HG02852 (cell line): ENCODE measurements at regions not wholly inside any gene's neighbourhood (a gene's known extent, or its start where the extent isn't known, plus 50 kb on each side); places are given as distances from the start of the nearest gene placed in this dataset.

Experiments used
- ATAC-seq: cut with Tn5 transposase; IDR thresholded peaks from one replicate; pipeline ENCODE4 v1.9.1; 2021; ENCODE audit warnings: mild to moderate bottlenecking, moderate library complexity; ENCODE audit not compliant: unreplicated experiment

DNA sequence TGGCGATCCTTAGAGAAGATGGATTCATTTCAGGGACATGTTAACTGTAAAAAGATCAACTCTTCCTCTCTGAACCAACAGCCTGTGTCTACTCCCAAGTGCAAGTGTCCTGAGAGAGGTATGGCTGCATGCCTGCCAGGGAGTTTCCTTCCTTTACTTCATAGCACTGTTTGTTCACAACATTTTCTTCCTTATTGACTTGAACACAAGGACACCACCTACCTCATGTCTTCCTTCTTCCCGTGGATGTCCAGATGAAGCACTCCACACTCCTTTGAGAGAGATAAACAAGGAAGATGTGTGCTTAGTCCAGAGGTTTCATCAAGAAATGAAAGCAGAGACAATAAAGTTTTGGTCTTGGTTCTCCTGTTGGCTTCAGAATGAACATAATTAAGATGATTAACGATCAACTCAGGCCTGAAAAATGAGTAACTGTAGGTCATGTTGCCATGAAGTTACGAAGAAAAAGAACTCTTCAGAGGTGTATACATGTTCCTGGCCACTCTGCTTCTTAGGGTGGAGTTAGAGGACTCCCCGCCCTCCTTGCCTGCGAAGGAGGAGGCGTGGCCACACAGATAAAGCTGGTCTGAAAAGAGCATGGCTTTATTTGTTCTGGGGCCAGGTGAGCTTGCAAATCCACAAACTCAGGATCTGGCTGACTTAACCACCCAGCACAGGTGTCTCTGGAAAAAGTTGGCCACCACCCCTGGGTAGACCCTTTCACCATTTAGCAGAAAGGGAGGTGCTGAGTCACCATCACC is 155.0 kb upstream of the KCTD1 start:
- ATAC-seq, result no peak

DNA sequence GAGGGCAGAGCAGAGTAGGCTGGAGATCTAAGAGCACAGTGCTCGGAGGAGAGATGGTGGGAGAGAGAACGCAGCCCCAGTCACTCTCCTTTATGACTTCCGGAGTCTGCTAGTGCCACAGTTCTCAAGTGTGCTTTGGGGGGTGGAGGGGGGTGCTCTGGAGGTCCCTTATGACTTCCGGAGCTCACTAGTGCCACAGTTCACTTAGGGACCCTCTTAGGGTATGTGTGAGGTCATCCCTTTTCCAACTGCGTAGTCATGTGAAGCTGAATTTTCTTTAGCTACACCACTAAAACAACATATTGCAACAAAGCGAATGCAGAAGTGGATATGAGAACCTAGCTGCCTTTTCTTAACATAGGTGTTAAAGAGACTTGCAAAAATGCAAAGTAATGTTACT is 153.7 kb upstream of the KCTD1 start:
- ATAC-seq, result no peak

DNA sequence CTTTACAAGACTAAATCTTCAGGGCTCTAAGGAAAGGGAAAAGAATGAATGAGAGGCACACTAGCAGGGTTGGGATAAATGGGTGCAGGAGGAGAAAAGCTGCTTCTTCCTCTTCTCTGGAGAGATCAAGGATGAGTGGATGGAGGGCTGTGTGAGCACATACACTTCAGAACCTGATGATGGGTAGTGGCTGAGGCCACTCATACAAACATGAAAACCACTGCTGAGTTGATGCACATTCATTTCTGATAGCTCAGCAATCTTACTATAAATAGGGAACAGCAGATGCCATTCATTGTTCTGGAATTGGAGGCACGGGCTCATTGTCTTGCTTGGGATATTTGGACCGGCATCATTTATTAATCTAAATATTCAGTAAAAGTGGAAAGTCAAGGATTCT is 152.4 kb upstream of the KCTD1 start:
- ATAC-seq, result no peak

DNA sequence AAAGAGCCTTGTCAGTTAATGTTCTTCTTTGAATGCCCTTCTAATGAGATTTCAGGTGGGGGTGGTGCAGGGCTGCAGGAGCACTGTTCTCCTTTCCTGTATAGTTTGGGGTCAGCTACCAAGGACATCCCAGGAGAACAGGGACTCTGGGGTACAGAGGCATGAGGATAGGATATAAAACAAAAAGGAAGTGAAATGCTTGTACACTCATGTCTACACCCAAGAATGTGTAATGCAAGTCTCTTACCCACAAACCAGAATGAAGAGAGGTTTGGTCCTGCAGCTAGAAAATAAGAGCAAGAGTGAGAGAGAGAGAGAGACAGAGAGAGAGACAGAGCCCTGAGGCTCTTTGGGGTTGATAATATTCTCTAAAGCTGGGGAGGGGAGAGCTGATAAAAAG is 151.8 kb upstream of the KCTD1 start:
- ATAC-seq, result peak; percentile 75

DNA sequence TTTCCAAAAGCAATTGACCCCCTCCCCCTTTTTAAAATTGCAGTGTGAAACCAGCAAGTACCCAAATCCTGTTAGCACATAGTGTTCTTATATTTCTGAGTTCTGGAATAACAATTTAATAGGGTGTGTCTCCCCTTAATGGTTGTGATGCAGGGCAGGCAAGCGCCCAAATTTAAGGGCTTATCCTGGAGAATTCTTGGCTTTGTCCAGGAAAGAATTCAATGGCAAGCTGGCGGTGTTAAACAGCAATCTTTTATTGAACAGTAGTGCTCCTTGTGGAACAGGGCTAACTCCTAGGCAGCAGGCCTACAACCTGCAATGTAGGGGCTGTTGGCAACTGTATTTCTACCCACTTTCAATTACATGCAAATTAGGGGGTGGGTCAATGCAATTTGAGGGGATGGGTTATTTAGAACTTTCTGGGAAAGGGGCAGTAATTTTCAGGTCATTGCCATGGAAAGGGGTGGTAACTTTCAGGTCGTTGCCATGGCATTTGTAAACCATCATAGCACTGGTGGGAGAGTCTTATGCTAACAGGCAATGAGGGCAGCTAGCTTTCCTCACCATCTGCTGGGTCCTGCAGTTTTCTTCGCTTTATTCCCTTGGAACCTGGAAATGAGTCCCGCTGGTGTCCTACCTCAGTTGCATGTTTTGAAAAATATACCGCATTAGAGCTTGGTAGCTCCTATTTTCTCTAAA is 149.0 kb upstream of the KCTD1 start:
- no peak for ATAC-seq

DNA sequence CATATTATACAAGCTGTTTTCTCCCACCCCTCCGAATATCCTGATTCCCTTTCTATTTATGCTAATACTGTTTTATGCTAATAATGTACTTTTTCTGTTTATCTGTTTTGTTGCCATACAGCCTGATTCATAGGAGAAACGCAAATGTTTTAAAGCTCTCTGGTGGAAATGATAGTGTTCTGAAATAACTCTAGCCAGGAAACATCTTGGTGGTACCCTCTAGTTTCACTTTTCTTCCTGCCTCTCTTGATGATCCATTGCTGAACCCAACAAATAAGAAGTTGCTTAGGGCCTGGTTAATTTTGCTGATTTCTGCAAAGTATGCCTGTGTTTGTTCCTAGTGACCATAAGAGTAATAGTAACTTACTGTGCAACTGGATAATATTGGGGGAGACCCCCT is 148.4 kb upstream of the KCTD1 start:
- no peak for ATAC-seq

DNA sequence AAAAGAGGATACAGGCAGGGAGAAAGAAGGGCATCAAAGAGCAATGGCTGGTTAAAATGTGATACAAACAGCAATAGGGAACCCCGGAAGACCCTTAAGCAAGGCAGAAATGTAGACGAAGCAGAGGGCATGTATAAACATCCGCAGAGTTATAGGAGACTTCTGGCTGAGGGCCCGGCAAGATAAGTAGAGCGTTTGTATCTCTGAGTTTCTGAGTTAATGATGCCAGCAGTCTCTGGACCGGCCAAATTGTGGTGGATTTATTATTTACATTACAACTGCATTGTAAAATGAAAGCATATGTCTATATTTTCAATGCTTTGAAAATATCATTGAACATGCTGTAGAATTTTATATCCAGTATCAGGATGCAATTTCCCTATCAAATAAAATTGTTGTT is 148.0 kb upstream of the KCTD1 start:
- no peak for ATAC-seq

DNA sequence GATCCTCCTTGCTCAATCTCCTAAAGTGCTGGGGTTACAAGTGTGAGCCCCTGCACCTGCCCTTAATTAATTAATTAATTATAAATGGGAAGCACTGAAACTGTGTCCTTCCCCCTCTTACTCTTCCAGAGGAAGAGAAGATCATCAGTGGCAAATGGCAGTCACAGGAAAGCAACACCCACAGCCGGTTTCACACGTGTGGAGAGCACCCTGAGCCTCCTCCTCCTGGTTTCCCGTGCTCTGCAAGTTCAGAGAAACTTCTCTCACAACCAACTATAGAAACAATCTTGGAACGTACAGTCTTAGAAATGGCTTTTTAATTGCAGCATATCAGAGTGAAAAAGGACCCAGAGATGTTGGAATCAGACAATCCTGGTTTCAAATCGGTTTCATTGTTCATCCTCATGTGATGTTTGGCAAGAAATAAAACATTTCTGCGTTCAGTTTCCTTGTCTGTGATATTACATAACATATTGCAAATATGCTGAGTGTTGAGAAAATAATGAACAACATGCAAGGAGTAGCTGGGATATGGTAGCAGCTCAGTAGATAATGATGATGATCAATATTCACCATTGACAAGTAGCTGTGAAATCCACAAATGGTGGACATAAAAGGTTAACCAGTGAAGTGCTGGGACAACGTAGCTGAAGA is 141.0 kb upstream of the KCTD1 start:
- ATAC-seq, result no peak

DNA sequence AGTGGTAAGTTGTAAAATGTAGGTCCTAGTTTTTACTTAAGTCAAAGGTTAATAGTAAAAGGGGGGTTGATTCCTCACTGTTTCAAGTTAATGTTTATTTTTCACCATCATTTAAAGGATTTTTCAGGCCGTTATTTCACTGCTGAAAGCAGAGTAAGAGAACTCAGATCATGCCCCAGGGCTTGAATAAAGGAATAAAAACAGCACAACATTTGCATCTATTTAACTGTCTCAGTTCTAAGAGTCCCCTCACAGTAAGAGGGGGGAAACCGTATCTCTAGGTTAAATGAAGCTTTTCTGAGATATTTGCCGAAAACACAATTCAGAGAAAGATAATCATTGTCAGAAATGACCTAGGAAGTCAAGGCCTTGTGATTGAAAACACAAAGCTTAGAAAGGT is 138.2 kb upstream of the KCTD1 start:
- ATAC-seq, result no peak

DNA sequence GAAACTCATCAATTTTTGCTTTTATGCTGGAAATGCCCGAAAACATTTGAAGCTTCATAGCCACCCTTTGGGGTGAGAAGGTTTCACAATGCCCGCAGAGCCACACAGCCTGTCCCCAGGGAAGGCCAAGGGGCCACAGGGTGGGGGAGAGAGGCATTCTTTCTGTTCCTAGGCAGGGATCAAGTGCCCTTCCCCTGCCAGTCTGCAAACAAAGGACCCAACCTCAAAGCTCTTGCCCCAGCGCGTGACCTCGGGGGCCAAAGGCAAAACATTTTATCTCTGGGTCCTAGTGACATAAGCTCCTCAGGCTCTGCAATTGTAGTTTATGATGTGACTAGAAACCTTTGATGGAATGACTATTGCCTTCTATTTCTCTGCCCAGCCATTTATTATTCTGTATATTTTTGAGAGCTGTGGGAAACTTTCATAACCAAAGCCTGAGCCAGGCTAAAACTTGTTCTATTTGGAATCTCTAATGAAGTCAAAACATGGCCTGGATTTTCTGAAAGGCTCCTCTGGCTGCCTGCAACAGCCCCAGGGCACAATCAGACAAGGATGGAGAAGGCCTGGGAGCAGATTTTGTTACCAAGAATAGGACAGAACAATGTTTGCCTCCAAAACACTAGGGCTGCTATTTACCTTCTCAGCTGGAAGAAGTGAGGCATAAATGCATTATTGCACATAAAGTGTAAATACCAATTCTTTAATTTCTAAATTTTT is 137.2 kb upstream of the KCTD1 start:
- ATAC-seq, result no peak

DNA sequence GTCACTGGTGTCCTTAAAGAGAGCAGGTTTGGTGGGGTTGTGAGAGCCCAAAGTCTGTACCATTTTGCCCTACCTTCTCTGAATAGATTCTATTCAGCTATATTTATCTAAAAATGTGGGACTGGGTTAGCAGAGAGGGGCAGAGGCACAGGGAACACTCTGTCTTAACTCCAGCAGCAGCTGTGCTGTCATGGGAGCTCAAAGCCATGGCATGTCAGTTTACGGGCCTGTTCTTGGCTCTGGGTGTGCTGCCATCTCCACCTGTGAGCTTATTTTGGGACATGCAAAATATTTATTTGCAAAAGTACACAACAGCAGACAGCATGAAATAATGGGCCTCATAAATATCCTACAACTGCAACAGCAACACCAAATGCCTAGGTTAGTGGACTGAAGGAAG is 129.6 kb upstream of the KCTD1 start:
- ATAC-seq, result no peak

DNA sequence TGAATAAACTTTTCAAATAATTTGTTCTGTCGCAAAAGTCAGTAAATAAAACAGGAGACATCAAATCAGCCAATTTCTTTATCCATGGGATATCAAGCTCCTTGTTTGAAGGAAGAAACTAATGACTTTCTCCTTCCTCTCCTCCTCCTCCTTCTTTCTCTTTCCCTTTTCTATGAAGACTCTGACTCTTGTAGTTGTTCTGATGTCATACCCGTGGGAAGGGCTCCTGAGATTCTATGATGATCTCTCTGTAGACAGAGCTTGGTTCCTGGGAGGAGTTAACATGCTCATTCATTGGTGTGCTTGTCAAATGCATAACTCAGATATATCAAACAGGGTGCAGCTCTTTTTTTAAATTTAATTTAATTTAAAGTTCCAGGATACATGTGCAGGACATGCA is 118.7 kb upstream of the KCTD1 start:
- ATAC-seq, result no peak

DNA sequence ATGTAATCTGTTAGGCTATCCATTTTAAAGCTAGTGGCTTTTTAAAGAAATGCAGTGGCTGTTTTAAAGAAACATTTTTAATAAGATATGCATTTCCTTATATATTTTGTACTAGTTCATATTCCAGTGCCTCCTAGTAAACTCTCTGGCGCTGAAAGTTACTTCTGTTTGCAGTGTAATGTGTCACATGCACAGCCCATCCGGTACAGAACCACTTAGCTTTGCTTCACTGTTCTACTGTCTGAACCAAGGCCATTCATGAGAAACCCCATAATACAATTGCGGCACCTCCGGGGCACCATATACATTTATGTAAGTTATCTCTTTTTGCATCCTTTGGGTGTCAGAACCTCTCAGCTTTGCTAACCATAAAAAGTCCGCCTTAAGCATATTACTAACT is 114.6 kb upstream of the KCTD1 start:
- ATAC-seq, result no peak

DNA sequence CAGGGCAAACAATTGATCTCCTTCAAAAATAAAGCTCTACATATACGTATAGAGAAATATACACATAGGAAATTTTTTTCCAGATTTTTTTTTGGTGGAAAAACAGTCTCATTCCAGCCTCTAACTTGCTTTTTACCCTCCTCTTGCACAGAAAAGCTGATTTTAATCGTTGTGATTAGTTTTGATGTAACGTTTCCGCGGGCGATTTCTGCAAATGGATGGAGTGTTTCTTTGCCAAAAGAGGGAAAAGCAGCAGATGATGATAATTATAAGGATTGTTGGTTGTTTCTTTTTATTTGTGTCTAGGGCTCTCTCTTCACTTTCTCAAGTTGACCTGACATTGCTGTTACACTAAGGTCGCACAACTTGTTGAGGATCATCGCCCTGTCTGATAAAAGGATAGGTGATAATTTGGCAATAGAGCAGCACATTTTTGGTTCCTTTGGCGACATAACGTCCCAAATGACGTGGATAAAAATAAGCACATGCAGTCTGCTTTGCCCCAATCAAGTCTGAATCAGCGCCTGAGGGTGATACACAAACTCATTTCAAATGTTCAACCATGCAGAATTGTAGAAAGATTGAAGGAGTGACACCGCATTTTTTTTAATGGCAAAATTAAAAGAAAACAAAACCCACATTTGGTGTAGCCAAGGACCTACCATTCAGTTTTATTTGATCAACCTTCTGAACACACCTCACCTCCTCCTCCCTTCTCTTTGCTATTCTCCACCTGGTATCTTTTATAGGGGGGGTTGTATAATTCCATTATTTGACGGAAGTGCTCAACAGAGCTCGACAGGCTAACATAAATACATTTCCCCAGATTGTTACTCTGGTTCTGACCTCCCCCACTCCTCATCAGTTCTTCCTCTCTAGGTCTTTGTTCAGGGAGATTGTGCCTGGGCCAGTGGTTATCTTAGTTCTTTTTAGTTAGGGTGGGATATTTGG is 109.6 kb upstream of the KCTD1 start:
- ATAC-seq, result no peak

DNA sequence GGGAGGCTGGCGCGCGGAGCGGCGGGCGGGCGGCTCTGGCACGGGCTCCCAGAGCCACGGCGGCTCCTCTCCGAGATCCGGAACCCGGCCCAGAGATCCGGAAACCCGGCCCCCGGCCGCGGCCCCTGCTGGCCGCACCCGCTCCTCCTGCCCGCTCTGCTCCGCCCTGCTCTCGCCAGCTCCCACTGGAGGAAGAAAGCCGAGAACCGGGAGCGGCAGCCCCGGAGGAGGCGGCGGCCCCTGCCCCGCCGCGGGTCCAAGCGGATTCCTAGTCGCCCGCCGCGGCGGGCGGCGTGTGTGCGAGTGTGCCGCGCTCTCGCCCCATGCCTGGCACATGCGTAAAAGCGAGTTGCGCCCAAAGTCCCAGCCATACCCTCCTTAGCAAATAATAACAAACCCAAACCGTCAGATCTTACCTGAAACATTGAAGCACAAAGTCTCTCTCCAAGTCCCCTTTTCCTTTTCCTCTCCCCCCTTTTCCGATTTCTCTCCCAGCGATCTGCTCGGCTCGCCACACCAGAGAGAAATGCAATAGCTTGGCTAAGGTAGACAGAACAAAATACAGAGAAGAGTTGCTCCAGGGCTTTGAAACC is 108.7 kb upstream of the KCTD1 start:
- peak; percentile 74 for ATAC-seq

DNA sequence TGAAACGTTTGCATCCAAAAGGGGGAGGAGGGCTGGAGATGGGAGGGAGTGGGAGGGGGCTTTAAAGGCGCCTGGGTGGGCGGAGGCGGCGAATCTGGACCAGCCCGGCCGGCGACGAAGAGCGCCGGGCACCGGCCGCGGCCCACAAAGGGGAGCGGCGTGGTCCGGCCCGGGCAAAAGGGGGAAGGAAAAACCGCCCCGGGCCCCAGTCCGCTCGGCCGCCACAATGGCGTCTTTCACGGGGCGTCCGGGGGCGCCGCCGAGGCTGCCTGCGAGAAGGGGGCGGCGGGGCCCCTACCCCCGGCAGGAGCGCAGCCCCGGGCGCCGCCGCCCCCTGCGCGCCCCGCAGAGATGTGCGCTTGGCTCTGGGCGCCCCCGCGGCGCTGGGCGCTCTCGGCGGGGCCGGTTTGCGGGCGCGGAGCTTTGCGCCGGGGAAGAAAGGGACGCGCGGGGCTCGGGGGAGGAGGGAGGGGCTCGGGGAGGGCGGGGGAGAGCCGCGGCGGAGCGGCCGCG is 108.1 kb upstream of the KCTD1 start:
- peak; percentile 36 for ATAC-seq

DNA sequence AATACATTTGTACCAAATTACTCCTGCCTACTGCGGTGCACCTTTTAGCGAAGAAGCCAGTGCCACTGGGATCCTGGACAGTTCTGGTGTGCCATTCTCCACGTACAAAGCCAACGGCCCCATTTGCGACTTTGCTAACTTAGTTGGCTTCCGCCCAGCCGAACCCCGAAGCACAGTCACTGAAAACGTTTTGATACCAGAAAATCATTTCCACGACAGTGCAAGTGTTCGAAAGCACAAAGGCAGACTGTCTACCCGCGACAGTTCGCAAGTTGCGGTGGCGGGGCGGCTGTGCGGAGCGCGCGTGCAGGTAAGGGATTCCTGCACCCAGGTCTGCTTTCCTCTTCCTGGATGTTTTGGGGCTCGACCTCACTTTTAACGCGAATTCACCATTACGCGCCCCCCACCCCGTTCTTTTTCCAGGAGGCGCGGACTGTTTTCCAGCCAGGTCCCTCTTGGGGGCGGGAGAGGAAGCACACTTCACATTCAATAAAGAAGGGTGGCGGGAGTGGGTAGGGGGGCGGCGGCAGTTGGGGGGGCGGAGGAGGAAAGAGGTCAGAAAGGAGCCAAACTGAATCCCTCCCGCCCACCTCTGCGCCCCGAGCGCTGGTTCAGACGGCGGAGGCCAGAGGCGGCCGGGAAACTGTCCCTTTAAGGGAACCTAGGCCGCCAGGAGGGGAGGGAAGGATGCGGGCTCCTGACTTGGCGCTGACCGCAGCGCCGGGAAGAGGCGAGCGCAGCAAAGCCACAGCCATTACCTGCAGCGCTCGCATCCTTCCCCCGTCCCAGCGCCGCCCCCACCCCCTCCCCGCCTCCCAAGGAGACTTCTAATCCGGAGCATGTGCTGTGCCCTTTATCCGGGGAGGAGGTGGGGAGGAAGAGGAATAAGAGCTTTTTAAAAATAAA is 107.4 kb upstream of the KCTD1 start:
- ATAC-seq, result peak; percentile 9

DNA sequence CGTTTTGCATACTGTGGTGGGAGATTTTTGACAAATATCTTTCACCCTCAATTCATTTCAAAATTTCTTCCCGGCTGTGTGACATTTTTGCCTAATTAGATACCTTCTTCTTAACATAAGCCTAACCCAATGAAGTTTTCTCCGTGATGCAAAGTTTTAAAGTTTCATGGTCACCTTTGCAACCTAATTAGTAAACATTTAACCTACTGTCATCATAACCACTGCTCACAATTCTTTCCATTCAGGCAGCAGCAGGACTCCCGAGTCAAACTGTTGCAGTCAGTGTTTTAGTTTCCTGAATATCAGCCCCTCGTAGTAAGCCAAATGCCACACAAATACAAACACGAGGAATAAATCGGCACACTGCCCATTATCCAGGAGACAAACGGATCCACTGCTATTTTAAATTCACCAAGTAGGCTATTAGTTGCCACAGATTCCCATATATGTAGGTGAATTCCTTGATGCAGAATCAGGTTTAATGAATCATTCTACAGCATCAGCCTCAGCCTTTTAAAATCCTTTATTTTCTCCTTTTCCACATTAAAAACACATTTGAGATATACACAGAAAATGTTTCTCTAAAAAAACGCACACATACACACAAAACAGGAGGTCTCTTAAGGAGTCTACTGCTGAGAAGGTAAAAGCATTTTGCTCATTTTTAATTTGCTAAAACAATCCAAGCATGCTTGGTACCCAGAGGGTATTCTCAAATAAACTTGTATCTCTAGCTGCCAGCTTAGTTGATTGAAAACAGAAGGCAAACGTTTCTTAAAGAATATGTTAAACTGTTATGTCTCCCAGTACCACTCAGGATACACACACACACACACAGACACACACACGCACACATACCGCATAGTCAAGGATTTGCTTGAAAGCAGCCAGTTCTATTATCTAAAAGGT is 106.5 kb upstream of the KCTD1 start:
- no peak for ATAC-seq
